ENCODE measurements at regions not wholly inside any gene's neighbourhood (a gene's known extent, or its start where the extent isn't known, plus 50 kb on each side); places are given as distances from the start of the nearest gene placed in this dataset.
A peak's percentile ranks its signal among the peaks of the same experiment; 100 is the strongest.

- TF ChIP-seq CTCF (IDR thresholded peaks at IDR 0.05; ENCODE audit: unreplicated experiment): no peak
- no peaks in the 10 kb centered on the region for H3K36me3 Mint-ChIP-seq
- no peak for DNase-seq (ENCODE audit: low spot score in 2 of 2, unreplicated experiment in 2 of 2)
- H3K9me3 Mint-ChIP-seq: no peaks in the 10 kb centered on the region
- peaks cover 29% of the 10 kb centered on the region for H3K4me1 Mint-ChIP-seq
- no peaks in the 10 kb centered on the region for H3K27me3 Mint-ChIP-seq (ENCODE audit: low read depth)
- no peak overlapping the region for H3K4me3 Mint-ChIP-seq
- peak overlapping the region; percentile 1 for H3K27ac Mint-ChIP-seq
These were observed 71.3 kb upstream of the GAP43 start for GRCh38 chr3:115552007-115552406.

GRCh38 chr3:115553796-115554486, 69.4 kb upstream of the GAP43 start:
- Mint-ChIP-seq H3K4me3 (no peak overlapping the region), H3K27me3 (ENCODE audit: low read depth) (no peaks in the 10 kb centered on the region), H3K36me3 (no peaks in the 10 kb centered on the region), H3K9me3 (no peaks in the 10 kb centered on the region), H3K27ac (no peak overlapping the region), H3K4me1 (peaks cover 24% of the 10 kb centered on the region)
- no peak for TF ChIP-seq CTCF (IDR thresholded peaks at IDR 0.05; ENCODE audit: unreplicated experiment)
- DNase-seq (ENCODE audit: low spot score in 2 of 2, unreplicated experiment in 2 of 2): no peak

- H3K9me3 Mint-ChIP-seq: no peaks in the 10 kb centered on the region
- H3K4me3 Mint-ChIP-seq: no peak overlapping the region
- no peak for TF ChIP-seq CTCF (IDR thresholded peaks at IDR 0.05; ENCODE audit: unreplicated experiment)
- H3K27ac Mint-ChIP-seq: no peak overlapping the region
- H3K4me1 Mint-ChIP-seq: peaks cover 24% of the 10 kb centered on the region
- H3K27me3 Mint-ChIP-seq (ENCODE audit: low read depth): no peaks in the 10 kb centered on the region
- DNase-seq (ENCODE audit: low spot score in 2 of 2, unreplicated experiment in 2 of 2): no peak
- no peaks in the 10 kb centered on the region for H3K36me3 Mint-ChIP-seq
These were observed 68.9 kb upstream of the GAP43 start for GRCh38 chr3:115554487-115554807.

GRCh38 chr3:115562636-115563267, 60.6 kb upstream of the GAP43 start:
- Mint-ChIP-seq H3K4me1 (no peaks in the 10 kb centered on the region), H3K36me3 (no peaks in the 10 kb centered on the region), H3K27me3 (ENCODE audit: low read depth) (peaks cover 3% of the 10 kb centered on the region), H3K4me3 (no peak overlapping the region), H3K27ac (no peak overlapping the region), H3K9me3 (no peaks in the 10 kb centered on the region)
- no peak for TF ChIP-seq CTCF (IDR thresholded peaks at IDR 0.05; ENCODE audit: unreplicated experiment)
- DNase-seq (ENCODE audit: low spot score in 2 of 2, unreplicated experiment in 2 of 2): no peak

- no peak overlapping the region for H3K27ac Mint-ChIP-seq
- TF ChIP-seq CTCF (IDR thresholded peaks at IDR 0.05; ENCODE audit: unreplicated experiment): no peak
- no peaks in the 10 kb centered on the region for H3K4me1 Mint-ChIP-seq
- peaks cover 3% of the 10 kb centered on the region for H3K27me3 Mint-ChIP-seq (ENCODE audit: low read depth)
- H3K36me3 Mint-ChIP-seq: no peaks in the 10 kb centered on the region
- DNase-seq (ENCODE audit: low spot score in 2 of 2, unreplicated experiment in 2 of 2): no peak
- H3K4me3 Mint-ChIP-seq: no peak overlapping the region
- H3K9me3 Mint-ChIP-seq: no peaks in the 10 kb centered on the region
These were observed 59.3 kb upstream of the GAP43 start for GRCh38 chr3:115563984-115564383.
